ENCODE measurements at regions not wholly inside any gene's neighbourhood (a gene's known extent, or its start where the extent isn't known, plus 50 kb on each side); places are given as distances from the start of the nearest gene placed in this dataset.
A peak's percentile ranks its signal among the peaks of the same experiment; 100 is the strongest.

DNA sequence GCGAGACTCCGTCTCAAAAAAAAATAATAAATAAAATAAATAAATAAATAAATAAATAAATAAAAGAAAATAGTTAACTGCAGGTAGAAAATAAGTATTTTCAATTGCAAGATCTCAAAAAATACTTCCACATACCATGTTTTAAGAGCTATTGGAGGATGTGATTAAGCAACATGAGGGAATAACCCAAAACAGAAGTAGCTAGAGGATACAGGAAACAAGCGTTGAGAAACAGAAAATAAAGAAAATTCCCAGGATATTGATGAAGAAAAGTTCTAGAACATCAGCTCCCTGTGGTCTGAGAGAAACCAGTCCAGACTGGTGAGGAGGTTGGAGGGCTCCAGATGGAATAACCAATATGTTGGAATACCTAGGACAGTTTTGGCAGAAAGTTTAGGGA is 57.3 kb upstream of the RND3 start:
- DNase-seq (ENCODE audit: low read depth): no peak

DNA sequence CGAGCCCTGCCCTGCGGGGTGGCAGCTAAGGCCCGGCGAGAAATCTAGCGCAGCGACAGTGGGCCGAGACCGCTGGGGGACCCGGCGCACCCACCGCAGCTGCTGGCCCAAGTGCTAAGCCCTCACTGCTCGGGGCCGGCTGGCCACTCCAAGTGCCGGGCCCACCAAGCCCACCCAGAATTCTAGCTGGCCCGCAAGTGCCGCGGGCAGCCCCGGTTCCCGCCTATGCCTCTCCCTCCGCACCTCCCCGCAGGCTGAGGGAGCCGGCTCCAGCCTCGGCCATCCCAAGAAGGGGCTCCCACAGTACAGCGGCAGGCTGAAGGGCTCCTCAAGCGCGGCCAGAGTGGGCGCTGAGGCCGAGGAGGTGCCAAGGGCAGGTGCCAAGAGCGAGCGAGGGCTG is 55.2 kb upstream of the RND3 start:
- no peak for DNase-seq (ENCODE audit: low read depth)

DNA sequence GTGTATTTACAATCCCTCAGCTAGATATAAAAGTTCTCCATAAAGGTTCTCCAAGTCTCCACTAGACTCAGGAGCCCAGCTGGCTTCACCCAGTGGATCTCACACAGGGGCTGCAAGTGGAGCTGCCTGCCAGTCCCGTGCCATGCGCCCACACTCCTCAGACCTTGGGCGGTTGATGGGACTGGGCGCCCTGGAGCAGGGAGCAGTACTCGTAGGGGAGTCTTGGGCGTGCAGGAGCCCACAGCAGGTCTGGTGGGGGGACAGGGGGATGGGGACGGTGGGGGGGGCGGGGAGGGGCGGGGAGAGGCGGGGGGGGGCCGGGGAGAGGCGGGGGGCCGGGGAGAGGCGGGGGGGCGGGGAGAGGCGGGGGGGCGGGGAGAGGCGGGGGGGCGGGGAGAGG is 54.7 kb upstream of the RND3 start:
- DNase-seq (ENCODE audit: low read depth): no peak

DNA sequence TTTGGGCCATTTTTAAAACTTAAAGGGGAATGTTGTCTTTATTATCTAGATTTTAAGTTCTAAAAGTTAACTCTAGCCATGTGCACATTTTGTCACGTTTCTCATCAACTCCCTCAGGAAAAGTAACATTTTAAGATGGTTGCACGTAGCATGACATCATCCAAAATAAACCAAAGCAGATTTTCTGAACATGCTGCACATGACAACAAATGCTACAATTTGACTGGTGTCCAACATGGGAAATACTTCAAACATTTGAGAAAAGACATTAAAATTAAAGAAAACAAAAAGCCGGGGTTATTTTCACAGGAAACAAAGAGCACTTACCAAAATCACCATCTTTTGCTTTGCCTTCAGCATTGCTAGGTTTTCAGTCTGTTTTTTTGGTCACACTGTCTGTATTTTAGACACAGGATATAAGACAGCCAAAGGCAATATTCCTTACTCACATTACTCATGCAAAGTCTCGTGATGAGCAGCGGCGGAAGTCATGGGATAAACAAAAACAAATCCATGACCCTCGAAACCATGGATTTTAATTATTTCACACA is 51.3 kb upstream of the RND3 start:
- DNase-seq (ENCODE audit: low read depth): peak; percentile 59

All from forelimb muscle (tissue), 1 donor.